Hepatocyte (in vitro differentiated cells): ENCODE measurements at regions not wholly inside any gene's neighbourhood (a gene's known extent, or its start where the extent isn't known, plus 50 kb on each side); places are given as distances from the start of the nearest gene placed in this dataset.
A peak's percentile ranks its signal among the peaks of the same experiment; 100 is the strongest.

ENCODE experiments used
- DNase-seq: peaks from one replicate; pipeline ENCODE4 v3.0.0-alpha.2; 2016; ENCODE audit warnings: low spot score
- H2AFZ ChIP-seq: fragments of 200-600 bp; sonication (generic); 2 replicates; pipeline ENCODE4 v1.6.0; 2016; ENCODE audit warnings: antibody characterized with exemption, mild to moderate bottlenecking
- H3K27ac ChIP-seq: fragments of 200-600 bp; sonication (generic); 2 replicates; pipeline ENCODE4 v1.5.1; 2016; ENCODE audit warnings: mild to moderate bottlenecking
- H3K27me3 ChIP-seq: fragments of 200-600 bp; sonication (generic); 2 replicates; pipeline ENCODE4 v1.6.1; 2016
- H3K36me3 ChIP-seq: fragments of 200-600 bp; sonication (generic); replicated peaks from 2 replicates; pipeline ENCODE4 v1.5.1; 2016; ENCODE audit warnings: low read depth; ENCODE audit not compliant: insufficient read depth
- H3K4me1 ChIP-seq: fragments of 200-600 bp; sonication (generic); 2 replicates; pipeline ENCODE4 v1.5.1; 2016; ENCODE audit warnings: mild to moderate bottlenecking, moderate library complexity; ENCODE audit not compliant: insufficient read depth
- H3K4me2 ChIP-seq: fragments of 200-600 bp; sonication (generic); 2 replicates; pipeline ENCODE4 v1.6.0; 2016
- H3K4me3 ChIP-seq: fragments of 200-600 bp; sonication (generic); 2 replicates; pipeline ENCODE4 v1.5.1; 2016; ENCODE audit warnings: mild to moderate bottlenecking
- H3K79me2 ChIP-seq: fragments of 200-600 bp; sonication (generic); 2 replicates; pipeline ENCODE4 v1.6.0; 2017; ENCODE audit warnings: mild to moderate bottlenecking
- H3K9me2 ChIP-seq: fragments of 200-600 bp; sonication (generic); replicated peaks from 2 replicates; pipeline ENCODE4 v1.6.0; 2017; ENCODE audit warnings: mild to moderate bottlenecking; ENCODE audit not compliant: insufficient read depth
- H3K9me3 ChIP-seq: fragments of 200-600 bp; sonication (generic); 2 replicates; pipeline ENCODE4 v1.5.1; 2016; ENCODE audit warnings: low read depth, mild to moderate bottlenecking
- H4K20me1 ChIP-seq: fragments of 200-600 bp; sonication (generic); 2 replicates; pipeline ENCODE4 v1.6.0; 2016; ENCODE audit warnings: mild to moderate bottlenecking; ENCODE audit not compliant: insufficient read depth, poor library complexity, severe bottlenecking
- EZH2 ChIP-seq: fragments of 200-600 bp; sonication (generic); IDR thresholded peaks from 2 replicates; pipeline ENCODE4 v1.6.1; 2016; ENCODE audit warnings: antibody characterized with exemption, mild to moderate bottlenecking, borderline replicate concordance
- EZH2phosphoT487 ChIP-seq: fragments of 200-600 bp; sonication (generic); IDR thresholded peaks from one replicate; pipeline ENCODE4 v1.6.1; 2018; ENCODE audit warnings: antibody characterized with exemption, mild to moderate bottlenecking, low read depth, moderate library complexity; ENCODE audit not compliant: unreplicated experiment, severe bottlenecking
- WGBS: methylation state at CpG from one replicate; pipeline ENCODE4 v1.1.6; 2016; ENCODE audit warnings: low lambda C conversion rate; ENCODE audit errors: missing lambda C conversion rate; 5-methylcytosine and 5-hydroxymethylcytosine counted together
- TF ChIP-seq, protein P1 (sequence below): fragments of 200-600 bp; sonication (generic); IDR thresholded peaks from 2 replicates; pipeline ENCODE4 v1.5.1; 2016; ENCODE audit warnings: antibody characterized with exemption, mild to moderate bottlenecking; ENCODE audit not compliant: poor library complexity

DNA sequence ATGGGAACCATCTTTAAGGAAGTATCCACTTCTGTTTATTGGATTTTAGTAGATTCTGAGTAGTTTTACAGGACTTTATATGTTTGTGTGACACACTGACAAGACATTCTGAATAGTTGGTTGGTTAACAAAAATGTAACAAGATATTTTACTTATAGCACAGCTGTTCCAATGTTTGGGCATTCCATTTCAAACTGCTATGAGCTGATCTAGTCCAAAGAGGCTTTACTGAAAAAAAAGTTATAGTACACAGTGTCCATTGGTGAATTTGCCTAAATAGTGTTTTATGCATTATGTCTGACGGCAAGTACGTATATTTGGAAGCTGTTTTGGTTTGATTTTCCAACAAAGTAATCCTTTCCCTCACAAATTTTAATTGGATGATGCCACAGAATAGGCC is 99.1 kb downstream of the SAMD9 start:
- Histone ChIP-seq H3K36me3 (no peaks in the 10 kb centered on the region), H4K20me1 (no peaks in the 10 kb centered on the region), H3K9me3 (no peaks in the 10 kb centered on the region), H2AFZ (no peak overlapping the region), H3K4me1 (peaks cover 37% of the 10 kb centered on the region), H3K27ac (peak overlapping the region; percentile 35), H3K4me3 (no peak overlapping the region), H3K79me2 (no peaks in the 10 kb centered on the region), H3K4me2 (no peak overlapping the region), H3K27me3 (no peaks in the 10 kb centered on the region), H3K9me2 (no peaks in the 10 kb centered on the region)
- TF ChIP-seq EZH2 (no peak), EZH2phosphoT487 (no peak)
- TF ChIP-seq, protein P1, sequence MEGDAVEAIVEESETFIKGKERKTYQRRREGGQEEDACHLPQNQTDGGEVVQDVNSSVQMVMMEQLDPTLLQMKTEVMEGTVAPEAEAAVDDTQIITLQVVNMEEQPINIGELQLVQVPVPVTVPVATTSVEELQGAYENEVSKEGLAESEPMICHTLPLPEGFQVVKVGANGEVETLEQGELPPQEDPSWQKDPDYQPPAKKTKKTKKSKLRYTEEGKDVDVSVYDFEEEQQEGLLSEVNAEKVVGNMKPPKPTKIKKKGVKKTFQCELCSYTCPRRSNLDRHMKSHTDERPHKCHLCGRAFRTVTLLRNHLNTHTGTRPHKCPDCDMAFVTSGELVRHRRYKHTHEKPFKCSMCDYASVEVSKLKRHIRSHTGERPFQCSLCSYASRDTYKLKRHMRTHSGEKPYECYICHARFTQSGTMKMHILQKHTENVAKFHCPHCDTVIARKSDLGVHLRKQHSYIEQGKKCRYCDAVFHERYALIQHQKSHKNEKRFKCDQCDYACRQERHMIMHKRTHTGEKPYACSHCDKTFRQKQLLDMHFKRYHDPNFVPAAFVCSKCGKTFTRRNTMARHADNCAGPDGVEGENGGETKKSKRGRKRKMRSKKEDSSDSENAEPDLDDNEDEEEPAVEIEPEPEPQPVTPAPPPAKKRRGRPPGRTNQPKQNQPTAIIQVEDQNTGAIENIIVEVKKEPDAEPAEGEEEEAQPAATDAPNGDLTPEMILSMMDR, result no peak
- no peak for DNase-seq
- 71% methylated on average over 2 of the region's 2 CpGs for WGBS

DNA sequence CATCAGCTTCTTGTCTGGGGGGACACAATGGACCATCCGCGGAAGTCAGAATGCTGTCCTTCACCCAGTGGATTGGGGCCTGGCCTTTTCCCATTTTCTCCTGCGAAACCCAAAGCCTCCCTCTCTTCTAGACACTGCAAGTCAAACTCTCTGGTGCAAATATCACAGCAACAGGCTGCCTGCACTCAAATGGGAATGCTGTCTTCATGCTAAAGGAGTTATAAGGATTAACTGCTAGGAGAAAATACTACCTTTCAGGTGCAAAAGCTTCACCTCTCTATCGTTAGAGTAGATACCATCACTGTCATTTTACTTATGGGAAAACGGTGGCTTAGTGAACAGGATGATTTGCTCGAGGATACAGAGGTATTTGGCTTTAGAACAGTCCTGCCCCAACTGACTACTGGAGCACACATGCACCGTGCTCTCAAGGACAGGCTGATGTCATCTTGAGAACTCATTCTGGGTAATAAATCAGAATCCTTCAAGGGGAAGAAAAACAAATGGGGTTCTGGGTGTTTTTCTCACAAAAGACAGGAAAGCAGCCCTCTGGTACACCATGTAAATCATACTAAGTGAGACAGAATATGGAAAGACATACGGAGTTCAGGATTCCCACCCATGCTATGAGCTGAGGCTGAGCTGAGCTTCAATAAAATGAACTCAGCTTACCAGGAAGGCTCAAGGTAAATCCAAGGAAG is 100.9 kb downstream of the SAMD9 start:
- TF ChIP-seq EZH2phosphoT487 (no peak), EZH2 (no peak)
- TF ChIP-seq, protein P1, result no peak
- H3K27me3 ChIP-seq, result no peaks in the 10 kb centered on the region
- H3K4me1 ChIP-seq, result peaks cover 42% of the 10 kb centered on the region
- peak overlapping the region; percentile 37 for H2AFZ ChIP-seq
- WGBS, result 48% methylated on average over 8 of the region's 8 CpGs
- H3K27ac ChIP-seq, result peak overlapping the region; percentile 80
- H3K4me2 ChIP-seq, result peak overlapping the region; percentile 12
- H3K9me3 ChIP-seq, result no peaks in the 10 kb centered on the region
- no peaks in the 10 kb centered on the region for H3K79me2 ChIP-seq
- no peaks in the 10 kb centered on the region for H3K36me3 ChIP-seq
- H3K9me2 ChIP-seq, result no peaks in the 10 kb centered on the region
- no peak for DNase-seq
- H4K20me1 ChIP-seq, result no peaks in the 10 kb centered on the region
- no peak overlapping the region for H3K4me3 ChIP-seq

DNA sequence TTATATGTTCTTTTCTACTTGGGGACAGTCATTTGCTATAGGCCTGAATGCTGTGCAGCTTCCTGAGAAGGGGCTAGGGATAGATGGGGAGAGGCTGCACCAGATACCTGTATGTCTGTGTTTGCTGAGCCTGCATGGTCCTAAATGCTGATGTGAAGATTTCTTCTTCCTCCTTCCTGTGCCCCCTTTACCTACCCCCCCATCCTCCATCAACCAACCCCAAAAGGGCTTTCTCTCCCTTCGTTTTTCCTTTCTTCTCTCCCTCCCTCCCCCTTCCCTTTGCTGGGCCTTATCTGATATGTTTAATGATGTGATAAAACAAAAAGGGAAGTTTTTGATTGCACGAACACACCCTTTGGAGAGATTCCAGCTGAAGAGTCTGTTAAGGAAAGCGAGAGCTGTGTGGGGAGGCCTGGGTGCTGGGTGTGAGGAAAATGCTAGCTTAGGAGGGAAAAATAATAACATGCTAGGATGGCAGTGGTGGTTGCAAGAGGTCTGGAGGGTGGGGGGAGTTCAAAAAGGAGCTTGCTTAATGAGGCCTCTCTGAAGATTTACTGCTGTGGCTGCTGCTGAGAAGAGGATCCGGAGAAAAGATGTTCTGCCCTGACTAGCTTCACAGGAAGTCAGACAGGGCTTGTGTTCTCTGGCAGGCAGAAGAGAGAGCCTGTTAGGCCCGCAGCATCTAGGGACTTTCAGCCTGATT is 101.8 kb downstream of the SAMD9 start:
- no peak overlapping the region for H3K4me3 ChIP-seq
- peak overlapping the region; percentile 80 for H3K27ac ChIP-seq
- H3K9me3 ChIP-seq, result no peaks in the 10 kb centered on the region
- peaks cover 42% of the 10 kb centered on the region for H3K4me1 ChIP-seq
- no peaks in the 10 kb centered on the region for H3K36me3 ChIP-seq
- no peak overlapping the region for H2AFZ ChIP-seq
- no peaks in the 10 kb centered on the region for H4K20me1 ChIP-seq
- H3K9me2 ChIP-seq, result no peaks in the 10 kb centered on the region
- no peaks in the 10 kb centered on the region for H3K79me2 ChIP-seq
- peak overlapping the region; percentile 12 for H3K4me2 ChIP-seq
- DNase-seq, result peak; percentile 25
- 34% methylated on average over 5 of the region's 5 CpGs for WGBS
- TF ChIP-seq, protein P1, result no peak
- TF ChIP-seq EZH2phosphoT487, result no peak
- no peak for TF ChIP-seq EZH2
- no peaks in the 10 kb centered on the region for H3K27me3 ChIP-seq
